HepG2 (cell line): ENCODE measurements at regions not wholly inside any gene's neighbourhood (a gene's known extent, or its start where the extent isn't known, plus 50 kb on each side); places are given as distances from the start of the nearest gene placed in this dataset.

ENCODE experiments used
- ATAC-seq: fragments of 200-7000 bp; cut with Tn5 transposase; 3 replicates; pipeline ENCODE4 v1.9.1; 2020; ENCODE audit warnings: mild to moderate bottlenecking, moderate library complexity
- BruUV-seq: library from RNA; stranded (reverse); fragments of 400-500 nt; replicated peaks from 2 replicates; lab custom pipeline; 2021; lab: Mats Ljungman, UMichigan
- CTCF ChIA-PET: fragments of 300-600 bp; formaldehyde crosslinking; extraction: SDS; loops from one replicate; lab custom pipeline; 2021; ENCODE audit warnings: low total read pairs, inconsistent platforms, low intra/inter-chr PET ratio; lab: Yijun Ruan, JAX
- POLR2A ChIA-PET: fragments of 350-600 bp; sonication (Branson Sonifier 250); formaldehyde crosslinking; loops from one replicate; lab custom pipeline; 2020; ENCODE audit warnings: antibody characterized with exemption, inconsistent platforms; lab: Yijun Ruan, JAX
- DNase-seq: peaks from one replicate; pipeline ENCODE4 v3.0.0-alpha.2; 2015; ENCODE audit warnings: low spot score
- FAIRE-seq: peaks from 3 replicates; lab custom pipeline; 2011; peaks lifted over from hg19 to GRCh38; lab: Jason Lieb, UNC
- H2AFZ ChIP-seq: one replicate; pipeline ENCODE4 v1.6.1; 2011; ENCODE audit warnings: low read length, inconsistent platforms
- H3K27ac ChIP-seq: fragments of 300-600 bp; 3 replicates; pipeline ENCODE4 v1.8.0; 2011; ENCODE audit warnings: mixed run types, mild to moderate bottlenecking, mixed read lengths, low read length, inconsistent platforms; ENCODE audit not compliant: insufficient read depth; ENCODE audit errors: extremely low read length
- H3K27me3 ChIP-seq, 2 experiments: fragments of 200-600 bp in 1 of 2; 2 replicates in 1 of 2; 3 replicates in 1 of 2; pipeline versions ENCODE4 v1.6.0 to v1.8.0; 2011; ENCODE audit warnings: low read length in 2 of 2, mild to moderate bottlenecking in 2 of 2, moderate library complexity in 2 of 2, inconsistent platforms in 1 of 2; ENCODE audit not compliant: insufficient read depth in 2 of 2, control insufficient read depth in 1 of 2
- H3K36me3 ChIP-seq, 2 experiments: fragments of 200-600 bp in 1 of 2; replicated peaks in 1 of 2; 2 replicates in 1 of 2; 3 replicates in 1 of 2; pipeline versions ENCODE4 v1.5.1 to v1.8.0; 2011; ENCODE audit warnings: low read length in 2 of 2, inconsistent platforms in 1 of 2; ENCODE audit not compliant: insufficient read depth in 2 of 2, control insufficient read depth in 1 of 2
- H3K4me1 ChIP-seq: 2 replicates; pipeline ENCODE4 v1.5.1; 2012; ENCODE audit warnings: low read length, inconsistent platforms; ENCODE audit not compliant: insufficient read depth
- H3K4me2 ChIP-seq: 2 replicates; pipeline ENCODE4 v1.6.0; 2011; ENCODE audit warnings: low read depth, low read length, inconsistent platforms
- H3K4me3 ChIP-seq, 3 experiments: fragments of 200-600 bp in 1 of 3; sonication (generic), shearing (Covaris generic) in 1 of 3; replicated peaks in 1 of 3; 2 replicates each; pipeline ENCODE4 v1.5.1; 2011 to 2016; ENCODE audit warnings: low read length in 3 of 3, inconsistent platforms in 2 of 3, low read depth in 2 of 3, mild to moderate bottlenecking in 2 of 3, control low read depth in 1 of 3, mixed read lengths in 1 of 3; ENCODE audit not compliant: insufficient read depth in 1 of 3
- H3K79me2 ChIP-seq: one replicate; pipeline ENCODE4 v1.6.1; 2011; ENCODE audit warnings: low read length, inconsistent platforms; ENCODE audit not compliant: insufficient read depth
- H3K9ac ChIP-seq: 2 replicates; pipeline ENCODE4 v1.6.0; 2011; ENCODE audit warnings: mild to moderate bottlenecking, low read depth, low read length, inconsistent platforms; ENCODE audit not compliant: insufficient read depth
- H3K9me3 ChIP-seq: 2 replicates; pipeline ENCODE4 v1.5.1; 2012; ENCODE audit warnings: mild to moderate bottlenecking, low read length
- H4K20me1 ChIP-seq: 2 replicates; pipeline ENCODE4 v1.6.0; 2011; ENCODE audit warnings: inconsistent platforms, mild to moderate bottlenecking, low read length, moderate library complexity; ENCODE audit not compliant: insufficient read depth
- FIP1L1 ChIP-seq: fragments of 200-400 bp; formaldehyde crosslinking; IDR thresholded peaks from 2 replicates; pipeline ENCODE4 v1.6.1; 2018; ENCODE audit warnings: low read depth, mild to moderate bottlenecking, low read length, moderate library complexity, borderline replicate concordance; ENCODE audit not compliant: insufficient read depth
- HDAC1 ChIP-seq: sonication (generic); formaldehyde crosslinking; IDR thresholded peaks from 2 replicates; pipeline ENCODE4 v1.5.1; 2020; ENCODE audit warnings: mild to moderate bottlenecking, missing genetic modification reagents
- IRX3 ChIP-seq: sonication (generic); formaldehyde crosslinking; IDR thresholded peaks from 2 replicates; pipeline ENCODE4 v1.8.1; 2023; ENCODE audit warnings: mild to moderate bottlenecking, low read depth, missing genetic modification reagents, borderline replicate concordance
- KLF6 ChIP-seq: IDR thresholded peaks from 2 replicates; pipeline ENCODE4 v1.8.0; 2016; ENCODE audit warnings: missing biosample characterization, missing genetic modification reagents
- POLR2AphosphoS2 ChIP-seq: IDR thresholded peaks from 2 replicates; pipeline ENCODE4 v1.6.1; 2011; ENCODE audit warnings: low read depth, low read length, improper control_type of control experiment
- PTBP1 ChIP-seq: fragments of 200-400 bp; formaldehyde crosslinking; IDR thresholded peaks from 2 replicates; pipeline ENCODE4 v1.6.1; 2018; ENCODE audit warnings: low read length, low read depth; ENCODE audit not compliant: poor library complexity, severe bottlenecking
- RORA ChIP-seq: sonication (generic); formaldehyde crosslinking; IDR thresholded peaks from 2 replicates; pipeline ENCODE4 v1.5.0; 2020; ENCODE audit warnings: mild to moderate bottlenecking, missing genetic modification reagents, moderate library complexity
- TBX2 ChIP-seq: sonication (generic); formaldehyde crosslinking; IDR thresholded peaks from 2 replicates; pipeline ENCODE4 v1.5.0; 2020; ENCODE audit warnings: missing genetic modification reagents, mild to moderate bottlenecking, borderline replicate concordance
- WIZ ChIP-seq: sonication (generic); formaldehyde crosslinking; IDR thresholded peaks from 2 replicates; pipeline ENCODE4 v1.5.1; 2020; ENCODE audit warnings: mild to moderate bottlenecking, missing genetic modification reagents
- ZNF562 ChIP-seq: sonication (generic); formaldehyde crosslinking; IDR thresholded peaks from 2 replicates; pipeline ENCODE4 v1.8.0; 2022; ENCODE audit warnings: missing genetic modification reagents, borderline replicate concordance
- ZNF678 ChIP-seq: sonication (generic); formaldehyde crosslinking; IDR thresholded peaks from 2 replicates; pipeline ENCODE4 v1.4.0; 2020; ENCODE audit warnings: mild to moderate bottlenecking, missing genetic modification reagents
- ZNF720 ChIP-seq: sonication (generic); formaldehyde crosslinking; IDR thresholded peaks from 2 replicates; pipeline ENCODE4 v1.4.0; 2020; ENCODE audit warnings: missing genetic modification reagents
- WGBS: methylation state at CpG from one replicate; pipeline ENCODE4 v1.1.6; 2017; ENCODE audit warnings: low lambda C conversion rate; 5-methylcytosine and 5-hydroxymethylcytosine counted together
- in situ Hi-C: cut with HindIII; loops from 2 replicates; pipeline ENCODE4 v1.10.0; 2017; ENCODE audit warnings: low pct_unique_long_range_greater_than_20kb; ENCODE audit not compliant: extremely low pct_ligation_motif_present
- intact Hi-C: fragments of 100-400 bp; cut with micrococcal nuclease; formaldehyde crosslinking; loops from one replicate; pipeline ENCODE4 v1.10.0; 2022; ENCODE audit not compliant: unreplicated experiment
- TF ChIP-seq, protein P1 (sequence below): sonication (generic); formaldehyde crosslinking; IDR thresholded peaks from 2 replicates; pipeline ENCODE4 v1.8.1; 2023; ENCODE audit warnings: mild to moderate bottlenecking, inconsistent platforms, moderate library complexity, missing genetic modification reagents, borderline replicate concordance
- TF ChIP-seq, protein P2 (sequence below): sonication (generic); formaldehyde crosslinking; IDR thresholded peaks from 2 replicates; pipeline ENCODE4 v1.4.0; 2020; ENCODE audit warnings: missing genetic modification reagents
- TF ChIP-seq, protein P3 (sequence below): IDR thresholded peaks from 2 replicates; pipeline ENCODE4 v1.6.1; 2016; ENCODE audit warnings: missing compliant biosample characterization, missing genetic modification reagents, borderline replicate concordance

DNA sequence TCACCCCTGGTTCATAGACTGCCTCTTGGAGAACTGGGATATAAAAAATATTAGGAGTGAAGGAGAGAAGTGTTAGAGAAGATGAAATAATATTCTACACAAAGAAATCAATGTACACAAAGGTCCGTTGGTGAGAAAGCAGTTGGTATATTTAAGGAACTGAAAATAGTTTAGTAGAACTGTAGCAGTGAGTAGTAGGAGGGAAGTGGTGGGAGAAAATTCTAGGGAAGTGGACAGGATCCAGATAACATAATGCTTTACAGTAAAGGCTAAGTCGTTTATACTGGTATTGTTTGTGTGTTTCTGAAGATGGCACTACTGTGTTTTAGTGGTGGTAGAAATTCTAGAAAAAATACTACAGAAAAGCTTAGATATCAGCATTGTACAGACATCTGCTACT lies 120.8 kb upstream of the CHORDC1 start (continued):
- TF ChIP-seq PTBP1 (no peak), ZNF720 (CRISPR knock-in tag) (no peak), TBX2 (CRISPR knock-in tag) (no peak)

DNA sequence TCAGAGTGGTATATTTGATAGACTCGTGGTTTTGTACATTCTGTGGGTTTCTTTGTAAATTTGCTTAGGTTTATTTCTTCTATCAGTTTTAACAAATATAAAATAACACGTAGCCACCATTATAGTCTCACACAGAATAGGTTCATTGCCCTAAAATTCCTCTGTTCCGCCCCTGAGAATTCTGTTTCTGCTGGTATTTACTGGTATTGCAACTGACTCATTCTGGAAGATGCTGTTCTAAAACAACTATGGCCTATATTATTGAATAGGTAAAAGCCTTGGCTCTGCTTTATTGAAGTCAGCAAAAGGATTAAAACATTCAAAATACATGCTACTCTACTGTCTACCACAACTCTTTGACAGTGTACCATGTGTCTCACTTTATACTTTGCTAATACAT lies 119.1 kb upstream of the CHORDC1 start:
- Histone ChIP-seq H3K9me3 (no peaks in the 10 kb centered on the region), H3K27me3 (no peaks in the 10 kb centered on the region), H3K4me3 (no peak overlapping the region), H3K36me3 (no peaks in the 10 kb centered on the region), H3K27ac (no peak overlapping the region), H3K9ac (no peak overlapping the region), H3K4me2 (no peak overlapping the region), H3K4me1 (no peaks in the 10 kb centered on the region), H2AFZ (no peak overlapping the region), H4K20me1 (no peaks in the 10 kb centered on the region), H3K79me2 (no peaks in the 10 kb centered on the region)
- no TSS peak for BruUV-seq
- POLR2A ChIA-PET, result no interaction called here
- no peak for ATAC-seq
- no peak for DNase-seq
- no peak for FAIRE-seq
- CTCF ChIA-PET, result no interaction called here
- 50% methylated on average over 3 of the region's 3 CpGs for WGBS
- intact Hi-C loops (no loop called here), in situ Hi-C loops (no loop called here)
- TF ChIP-seq ZNF678 (no peak), HDAC1 (CRISPR knock-in tag) (no peak), FIP1L1 (no peak), WIZ (no peak), RORA (CRISPR knock-in tag) (no peak), KLF6 (CRISPR knock-in tag) (no peak), IRX3 (CRISPR knock-in tag) (no peak), POLR2AphosphoS2 (no peak), ZNF562 (CRISPR knock-in tag) (no peak)
- TF ChIP-seq, protein P1, sequence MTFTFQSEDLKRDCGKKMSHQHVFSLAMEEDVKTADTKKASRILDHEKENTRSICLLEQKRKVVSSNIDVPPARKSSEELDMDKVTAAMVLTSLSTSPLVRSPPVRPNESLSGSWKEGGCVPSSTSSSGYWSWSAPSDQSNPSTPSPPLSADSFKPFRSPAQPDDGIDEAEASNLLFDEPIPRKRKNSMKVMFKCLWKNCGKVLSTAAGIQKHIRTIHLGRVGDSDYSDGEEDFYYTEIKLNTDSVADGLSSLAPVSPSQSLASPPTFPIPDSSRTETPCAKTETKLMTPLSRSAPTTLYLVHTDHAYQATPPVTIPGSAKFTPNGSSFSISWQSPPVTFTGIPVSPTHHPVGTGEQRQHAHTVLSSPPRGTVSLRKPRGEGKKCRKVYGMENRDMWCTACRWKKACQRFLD (CRISPR knock-in tag), result no peak
- TF ChIP-seq, protein P2, sequence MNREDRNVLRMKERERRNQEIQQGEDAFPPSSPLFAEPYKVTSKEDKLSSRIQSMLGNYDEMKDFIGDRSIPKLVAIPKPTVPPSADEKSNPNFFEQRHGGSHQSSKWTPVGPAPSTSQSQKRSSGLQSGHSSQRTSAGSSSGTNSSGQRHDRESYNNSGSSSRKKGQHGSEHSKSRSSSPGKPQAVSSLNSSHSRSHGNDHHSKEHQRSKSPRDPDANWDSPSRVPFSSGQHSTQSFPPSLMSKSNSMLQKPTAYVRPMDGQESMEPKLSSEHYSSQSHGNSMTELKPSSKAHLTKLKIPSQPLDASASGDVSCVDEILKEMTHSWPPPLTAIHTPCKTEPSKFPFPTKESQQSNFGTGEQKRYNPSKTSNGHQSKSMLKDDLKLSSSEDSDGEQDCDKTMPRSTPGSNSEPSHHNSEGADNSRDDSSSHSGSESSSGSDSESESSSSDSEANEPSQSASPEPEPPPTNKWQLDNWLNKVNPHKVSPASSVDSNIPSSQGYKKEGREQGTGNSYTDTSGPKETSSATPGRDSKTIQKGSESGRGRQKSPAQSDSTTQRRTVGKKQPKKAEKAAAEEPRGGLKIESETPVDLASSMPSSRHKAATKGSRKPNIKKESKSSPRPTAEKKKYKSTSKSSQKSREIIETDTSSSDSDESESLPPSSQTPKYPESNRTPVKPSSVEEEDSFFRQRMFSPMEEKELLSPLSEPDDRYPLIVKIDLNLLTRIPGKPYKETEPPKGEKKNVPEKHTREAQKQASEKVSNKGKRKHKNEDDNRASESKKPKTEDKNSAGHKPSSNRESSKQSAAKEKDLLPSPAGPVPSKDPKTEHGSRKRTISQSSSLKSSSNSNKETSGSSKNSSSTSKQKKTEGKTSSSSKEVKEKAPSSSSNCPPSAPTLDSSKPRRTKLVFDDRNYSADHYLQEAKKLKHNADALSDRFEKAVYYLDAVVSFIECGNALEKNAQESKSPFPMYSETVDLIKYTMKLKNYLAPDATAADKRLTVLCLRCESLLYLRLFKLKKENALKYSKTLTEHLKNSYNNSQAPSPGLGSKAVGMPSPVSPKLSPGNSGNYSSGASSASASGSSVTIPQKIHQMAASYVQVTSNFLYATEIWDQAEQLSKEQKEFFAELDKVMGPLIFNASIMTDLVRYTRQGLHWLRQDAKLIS (CRISPR knock-in tag), result no peak
- TF ChIP-seq, protein P3, sequence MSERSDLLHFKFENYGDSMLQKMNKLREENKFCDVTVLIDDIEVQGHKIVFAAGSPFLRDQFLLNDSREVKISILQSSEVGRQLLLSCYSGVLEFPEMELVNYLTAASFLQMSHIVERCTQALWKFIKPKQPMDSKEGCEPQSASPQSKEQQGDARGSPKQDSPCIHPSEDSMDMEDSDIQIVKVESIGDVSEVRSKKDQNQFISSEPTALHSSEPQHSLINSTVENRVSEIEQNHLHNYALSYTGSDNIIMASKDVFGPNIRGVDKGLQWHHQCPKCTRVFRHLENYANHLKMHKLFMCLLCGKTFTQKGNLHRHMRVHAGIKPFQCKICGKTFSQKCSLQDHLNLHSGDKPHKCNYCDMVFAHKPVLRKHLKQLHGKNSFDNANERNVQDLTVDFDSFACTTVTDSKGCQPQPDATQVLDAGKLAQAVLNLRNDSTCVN (CRISPR knock-in tag), result no peak
